ENCODE measurements at regions not wholly inside any gene's neighbourhood (a gene's known extent, or its start where the extent isn't known, plus 50 kb on each side); places are given as distances from the start of the nearest gene placed in this dataset.

DNA sequence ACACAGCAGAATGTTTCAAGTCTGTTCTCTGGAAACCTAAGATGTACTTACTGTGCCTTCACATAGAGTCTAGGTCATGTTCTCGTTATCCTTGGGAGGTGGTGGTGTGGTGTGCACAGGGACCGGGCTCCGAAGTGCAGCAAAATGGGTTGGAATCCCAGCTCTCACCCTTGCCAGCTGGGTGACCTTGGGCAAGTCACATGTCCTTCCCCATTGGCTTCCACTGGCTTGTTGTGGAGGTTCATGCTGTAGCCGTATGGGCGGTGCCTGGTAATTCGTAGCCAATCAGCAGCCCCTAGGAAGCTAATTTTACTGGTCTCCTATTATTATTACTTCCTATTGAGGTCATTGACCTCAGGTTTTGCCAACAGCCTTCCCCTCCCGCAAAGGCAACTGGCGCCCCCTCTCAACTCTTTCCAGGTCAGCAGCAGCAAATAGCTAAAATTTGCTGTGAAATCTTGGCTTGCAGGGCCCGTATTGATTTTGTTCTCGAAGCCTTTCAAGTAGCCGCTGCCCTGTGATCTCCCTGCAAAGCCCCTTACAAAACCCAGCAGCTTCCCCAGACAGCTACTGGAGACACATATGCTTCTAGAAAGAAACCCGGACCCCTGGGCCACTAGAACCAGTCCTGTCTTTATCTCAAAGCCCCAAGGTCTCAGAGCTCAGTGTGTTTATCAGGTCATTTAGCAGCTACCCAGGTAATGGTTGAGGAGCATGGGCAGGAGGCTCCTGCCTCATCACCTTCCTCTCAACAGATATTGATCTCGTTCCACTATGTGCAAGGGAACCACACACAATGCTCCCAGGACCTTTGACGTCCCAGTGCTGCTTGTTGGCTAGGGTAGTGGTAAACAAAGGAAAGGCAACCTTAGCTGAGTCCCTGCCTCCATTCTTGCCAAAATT lies 66.5 kb upstream of the SLC1A4 start (continued):
- TF ChIP-seq AHR (CRISPR knock-in tag; IDR thresholded peaks at IDR 0.05), result 0 out of 2 replicates have a peak, but pooled peaks have one; percentile 38
- TF ChIP-seq, protein P1, sequence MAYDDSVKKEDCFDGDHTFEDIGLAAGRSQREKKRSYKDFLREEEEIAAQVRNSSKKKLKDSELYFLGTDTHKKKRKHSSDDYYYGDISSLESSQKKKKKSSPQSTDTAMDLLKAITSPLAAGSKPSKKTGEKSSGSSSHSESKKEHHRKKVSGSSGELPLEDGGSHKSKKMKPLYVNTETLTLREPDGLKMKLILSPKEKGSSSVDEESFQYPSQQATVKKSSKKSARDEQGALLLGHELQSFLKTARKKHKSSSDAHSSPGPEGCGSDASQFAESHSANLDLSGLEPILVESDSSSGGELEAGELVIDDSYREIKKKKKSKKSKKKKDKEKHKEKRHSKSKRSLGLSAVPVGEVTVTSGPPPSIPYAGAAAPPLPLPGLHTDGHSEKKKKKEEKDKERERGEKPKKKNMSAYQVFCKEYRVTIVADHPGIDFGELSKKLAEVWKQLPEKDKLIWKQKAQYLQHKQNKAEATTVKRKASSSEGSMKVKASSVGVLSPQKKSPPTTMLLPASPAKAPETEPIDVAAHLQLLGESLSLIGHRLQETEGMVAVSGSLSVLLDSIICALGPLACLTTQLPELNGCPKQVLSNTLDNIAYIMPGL (CRISPR knock-in tag; IDR thresholded peaks at IDR 0.05; ENCODE audit: borderline replicate concordance in 1 of 2, low read depth in 1 of 2), result peak; percentile 18 to 56; a peak in 3 of 4 replicates
- TF ChIP-seq ZNF788 (CRISPR knock-in tag; IDR thresholded peaks at IDR 0.05; ENCODE audit: borderline replicate concordance), result no peak
- TF ChIP-seq NR2F1 (CRISPR knock-in tag; IDR thresholded peaks at IDR 0.05), result peak; percentile 51 to 77; a peak in 3 of 4 replicates
- TF ChIP-seq, protein P2, sequence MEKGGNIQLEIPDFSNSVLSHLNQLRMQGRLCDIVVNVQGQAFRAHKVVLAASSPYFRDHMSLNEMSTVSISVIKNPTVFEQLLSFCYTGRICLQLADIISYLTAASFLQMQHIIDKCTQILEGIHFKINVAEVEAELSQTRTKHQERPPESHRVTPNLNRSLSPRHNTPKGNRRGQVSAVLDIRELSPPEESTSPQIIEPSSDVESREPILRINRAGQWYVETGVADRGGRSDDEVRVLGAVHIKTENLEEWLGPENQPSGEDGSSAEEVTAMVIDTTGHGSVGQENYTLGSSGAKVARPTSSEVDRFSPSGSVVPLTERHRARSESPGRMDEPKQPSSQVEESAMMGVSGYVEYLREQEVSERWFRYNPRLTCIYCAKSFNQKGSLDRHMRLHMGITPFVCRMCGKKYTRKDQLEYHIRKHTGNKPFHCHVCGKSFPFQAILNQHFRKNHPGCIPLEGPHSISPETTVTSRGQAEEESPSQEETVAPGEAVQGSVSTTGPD (CRISPR knock-in tag; IDR thresholded peaks at IDR 0.05), result peak; percentile 59; the same call in 1 of the 2 replicates
- TF ChIP-seq, protein P3, sequence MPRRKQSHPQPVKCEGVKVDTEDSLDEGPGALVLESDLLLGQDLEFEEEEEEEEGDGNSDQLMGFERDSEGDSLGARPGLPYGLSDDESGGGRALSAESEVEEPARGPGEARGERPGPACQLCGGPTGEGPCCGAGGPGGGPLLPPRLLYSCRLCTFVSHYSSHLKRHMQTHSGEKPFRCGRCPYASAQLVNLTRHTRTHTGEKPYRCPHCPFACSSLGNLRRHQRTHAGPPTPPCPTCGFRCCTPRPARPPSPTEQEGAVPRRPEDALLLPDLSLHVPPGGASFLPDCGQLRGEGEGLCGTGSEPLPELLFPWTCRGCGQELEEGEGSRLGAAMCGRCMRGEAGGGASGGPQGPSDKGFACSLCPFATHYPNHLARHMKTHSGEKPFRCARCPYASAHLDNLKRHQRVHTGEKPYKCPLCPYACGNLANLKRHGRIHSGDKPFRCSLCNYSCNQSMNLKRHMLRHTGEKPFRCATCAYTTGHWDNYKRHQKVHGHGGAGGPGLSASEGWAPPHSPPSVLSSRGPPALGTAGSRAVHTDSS (CRISPR knock-in tag; conservative IDR thresholded peaks at IDR 0.05), result no peak
- no peak for TF ChIP-seq HNRNPL (IDR thresholded peaks at IDR 0.05; ENCODE audit: low read depth, low read length)
- peak; percentile 61 for TF ChIP-seq SAP130 (CRISPR knock-in tag; IDR thresholded peaks at IDR 0.05; ENCODE audit: low read depth)
- TF ChIP-seq PHF21A (CRISPR knock-in tag; IDR thresholded peaks at IDR 0.05), result peak; percentile 98
- TF ChIP-seq, protein P4, sequence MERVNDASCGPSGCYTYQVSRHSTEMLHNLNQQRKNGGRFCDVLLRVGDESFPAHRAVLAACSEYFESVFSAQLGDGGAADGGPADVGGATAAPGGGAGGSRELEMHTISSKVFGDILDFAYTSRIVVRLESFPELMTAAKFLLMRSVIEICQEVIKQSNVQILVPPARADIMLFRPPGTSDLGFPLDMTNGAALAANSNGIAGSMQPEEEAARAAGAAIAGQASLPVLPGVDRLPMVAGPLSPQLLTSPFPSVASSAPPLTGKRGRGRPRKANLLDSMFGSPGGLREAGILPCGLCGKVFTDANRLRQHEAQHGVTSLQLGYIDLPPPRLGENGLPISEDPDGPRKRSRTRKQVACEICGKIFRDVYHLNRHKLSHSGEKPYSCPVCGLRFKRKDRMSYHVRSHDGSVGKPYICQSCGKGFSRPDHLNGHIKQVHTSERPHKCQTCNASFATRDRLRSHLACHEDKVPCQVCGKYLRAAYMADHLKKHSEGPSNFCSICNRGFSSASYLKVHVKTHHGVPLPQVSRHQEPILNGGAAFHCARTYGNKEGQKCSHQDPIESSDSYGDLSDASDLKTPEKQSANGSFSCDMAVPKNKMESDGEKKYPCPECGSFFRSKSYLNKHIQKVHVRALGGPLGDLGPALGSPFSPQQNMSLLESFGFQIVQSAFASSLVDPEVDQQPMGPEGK (CRISPR knock-in tag; IDR thresholded peaks at IDR 0.05), result peak; percentile 89
- peak; percentile 84; the same call in 1 of the 2 replicates for TF ChIP-seq SSRP1 (CRISPR knock-in tag; IDR thresholded peaks at IDR 0.05)
- TF ChIP-seq CCDC6 (CRISPR knock-in tag; IDR thresholded peaks at IDR 0.05), result 0 out of 2 replicates have a peak, but pooled peaks have one; percentile 21
- TF ChIP-seq TBP (CRISPR knock-in tag; IDR thresholded peaks at IDR 0.05), result no peak
- TF ChIP-seq SIN3A (IDR thresholded peaks at IDR 0.05; ENCODE audit: borderline replicate concordance, low read depth, low read length), result no peak
- TF ChIP-seq HOXA9 (CRISPR knock-in tag; IDR thresholded peaks at IDR 0.05; ENCODE audit: borderline replicate concordance), result peak; percentile 66; the same call in 1 of the 2 replicates
- TF ChIP-seq, protein P5, sequence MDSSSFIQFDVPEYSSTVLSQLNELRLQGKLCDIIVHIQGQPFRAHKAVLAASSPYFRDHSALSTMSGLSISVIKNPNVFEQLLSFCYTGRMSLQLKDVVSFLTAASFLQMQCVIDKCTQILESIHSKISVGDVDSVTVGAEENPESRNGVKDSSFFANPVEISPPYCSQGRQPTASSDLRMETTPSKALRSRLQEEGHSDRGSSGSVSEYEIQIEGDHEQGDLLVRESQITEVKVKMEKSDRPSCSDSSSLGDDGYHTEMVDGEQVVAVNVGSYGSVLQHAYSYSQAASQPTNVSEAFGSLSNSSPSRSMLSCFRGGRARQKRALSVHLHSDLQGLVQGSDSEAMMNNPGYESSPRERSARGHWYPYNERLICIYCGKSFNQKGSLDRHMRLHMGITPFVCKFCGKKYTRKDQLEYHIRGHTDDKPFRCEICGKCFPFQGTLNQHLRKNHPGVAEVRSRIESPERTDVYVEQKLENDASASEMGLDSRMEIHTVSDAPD (CRISPR knock-in tag; IDR thresholded peaks at IDR 0.05), result peak; percentile 76; the same call in 1 of the 2 replicates
- TF ChIP-seq, protein P6, sequence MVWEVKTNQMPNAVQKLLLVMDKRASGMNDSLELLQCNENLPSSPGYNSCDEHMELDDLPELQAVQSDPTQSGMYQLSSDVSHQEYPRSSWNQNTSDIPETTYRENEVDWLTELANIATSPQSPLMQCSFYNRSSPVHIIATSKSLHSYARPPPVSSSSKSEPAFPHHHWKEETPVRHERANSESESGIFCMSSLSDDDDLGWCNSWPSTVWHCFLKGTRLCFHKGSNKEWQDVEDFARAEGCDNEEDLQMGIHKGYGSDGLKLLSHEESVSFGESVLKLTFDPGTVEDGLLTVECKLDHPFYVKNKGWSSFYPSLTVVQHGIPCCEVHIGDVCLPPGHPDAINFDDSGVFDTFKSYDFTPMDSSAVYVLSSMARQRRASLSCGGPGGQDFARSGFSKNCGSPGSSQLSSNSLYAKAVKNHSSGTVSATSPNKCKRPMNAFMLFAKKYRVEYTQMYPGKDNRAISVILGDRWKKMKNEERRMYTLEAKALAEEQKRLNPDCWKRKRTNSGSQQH (CRISPR knock-in tag; IDR thresholded peaks at IDR 0.05; ENCODE audit: low read depth), result 0 out of 2 replicates have a peak, but pooled peaks have one; percentile 12

Data from HepG2 (cell line).